ENCODE measurements at regions not wholly inside any gene's neighbourhood (a gene's known extent, or its start where the extent isn't known, plus 50 kb on each side); places are given as distances from the start of the nearest gene placed in this dataset.

- in situ Hi-C loops (cut with MboI; ENCODE audit: low pct_unique_long_range_greater_than_20kb, low sequenced_read_pairs, unreplicated experiment) = no loop called here
- TF ChIP-seq CTCF (IDR thresholded peaks at IDR 0.05; ENCODE audit: extremely low read depth, insufficient read depth, missing control alignments) = no peak
- DNase-seq (ENCODE audit: low spot score) = no peak
Measured at GRCh38 chr3:29140666-29141065, 140.2 kb upstream of the RBMS3 start.

GRCh38 chr3:29141197-29141917 lies 139.5 kb upstream of the RBMS3 start:
- no peak for TF ChIP-seq CTCF (IDR thresholded peaks at IDR 0.05; ENCODE audit: extremely low read depth, insufficient read depth, missing control alignments)
- in situ Hi-C loops (cut with MboI; ENCODE audit: low pct_unique_long_range_greater_than_20kb, low sequenced_read_pairs, unreplicated experiment) = no loop called here
- DNase-seq (ENCODE audit: low spot score) = no peak

- in situ Hi-C loops (cut with MboI; ENCODE audit: low pct_unique_long_range_greater_than_20kb, low sequenced_read_pairs, unreplicated experiment) = no loop called here
- no peak for DNase-seq (ENCODE audit: low spot score)
Measured at GRCh38 chr3:29141918-29142275, 139.0 kb upstream of the RBMS3 start.

GRCh38 chr3:29143151-29143550 lies 137.7 kb upstream of the RBMS3 start:
- TF ChIP-seq CTCF (IDR thresholded peaks at IDR 0.05; ENCODE audit: extremely low read depth, insufficient read depth, missing control alignments) = no peak
- in situ Hi-C loops (cut with MboI; ENCODE audit: low pct_unique_long_range_greater_than_20kb, low sequenced_read_pairs, unreplicated experiment) = no loop called here
- DNase-seq (ENCODE audit: low spot score) = no peak

More at GRCh38 chr3:29141918-29142275, 139.0 kb upstream of the RBMS3 start:
- no peak for TF ChIP-seq CTCF (IDR thresholded peaks at IDR 0.05; ENCODE audit: extremely low read depth, insufficient read depth, missing control alignments)

GRCh38 chr3:29144361-29144760 lies 136.5 kb upstream of the RBMS3 start:
- in situ Hi-C loops (cut with MboI; ENCODE audit: low pct_unique_long_range_greater_than_20kb, low sequenced_read_pairs, unreplicated experiment) = no loop called here
- no peak for TF ChIP-seq CTCF (IDR thresholded peaks at IDR 0.05; ENCODE audit: extremely low read depth, insufficient read depth, missing control alignments)
- no peak for DNase-seq (ENCODE audit: low spot score)

- in situ Hi-C loops (cut with MboI; ENCODE audit: low pct_unique_long_range_greater_than_20kb, low sequenced_read_pairs, unreplicated experiment) = no loop called here
- TF ChIP-seq CTCF (IDR thresholded peaks at IDR 0.05; ENCODE audit: extremely low read depth, insufficient read depth, missing control alignments) = no peak
Measured at GRCh38 chr3:29144807-29145206, 136.1 kb upstream of the RBMS3 start.

More at GRCh38 chr3:29144807-29145206, 136.1 kb upstream of the RBMS3 start:
- no peak for DNase-seq (ENCODE audit: low spot score)

Data from GM13977 (cell line).